Hypothalamus (tissue), 51 donors: ENCODE measurements at regions not wholly inside any gene's neighbourhood (a gene's known extent, or its start where the extent isn't known, plus 50 kb on each side); places are given as distances from the start of the nearest gene placed in this dataset.
"Not testable (repeated sequence)": the region's sequence is repeated elsewhere in the genome, so short reads cannot be mapped to it uniquely, and the experiment has no call there.

ENCODE experiments used
- DNase-seq, 51 donors: peaks; one replicate each; lab custom pipeline; 2025; lab: John Stamatoyannopoulos, UW

- no peak for DNase-seq
Measured at GRCh38 chr10:33965795-33966581, 631.5 kb upstream of the NRP1 start.

GRCh38 chr10:33963729-33964128, 629.3 kb upstream of the NRP1 start:
- DNase-seq: no peak

- DNase-seq: not testable (repeated sequence)
Measured at GRCh38 chr10:33956322-33956721, 621.9 kb upstream of the NRP1 start.

- DNase-seq: no peak
Measured at GRCh38 chr10:33955676-33956075, 621.2 kb upstream of the NRP1 start.

- DNase-seq: no peak
Measured at GRCh38 chr10:33952692-33953360, 618.4 kb upstream of the NRP1 start.

GRCh38 chr10:33950206-33950605, 615.7 kb upstream of the NRP1 start:
- DNase-seq: no peak

GRCh38 chr10:33947544-33947943, 613.1 kb upstream of the NRP1 start:
- DNase-seq: no peak

- no peak for DNase-seq
Measured at GRCh38 chr10:33945051-33945450, 610.6 kb upstream of the NRP1 start.

- no peak for DNase-seq
Measured at GRCh38 chr10:33942508-33942907, 608.0 kb upstream of the NRP1 start.

- DNase-seq: no peak
Measured at GRCh38 chr10:33939892-33940291, 605.4 kb upstream of the NRP1 start.

- DNase-seq: no peak
Measured at GRCh38 chr10:33939410-33939809, 604.9 kb upstream of the NRP1 start.

- DNase-seq: peak in 1 of 51 donors; percentile 14
Measured at GRCh38 chr10:33938001-33938400, 603.5 kb upstream of the NRP1 start.

- no peak for DNase-seq
Measured at GRCh38 chr10:33937036-33937730, 602.7 kb upstream of the NRP1 start.

- DNase-seq: no peak
Measured at GRCh38 chr10:33935350-33935749, 600.9 kb upstream of the NRP1 start.

GRCh38 chr10:33930079-33930478, 595.6 kb upstream of the NRP1 start:
- no peak for DNase-seq

GRCh38 chr10:33927347-33927746, 592.9 kb upstream of the NRP1 start:
- DNase-seq: no peak

- DNase-seq: no peak
Measured at GRCh38 chr10:33921970-33922605, 587.6 kb upstream of the NRP1 start.

- no peak for DNase-seq
Measured at GRCh38 chr10:33920351-33920750, 585.9 kb upstream of the NRP1 start.

GRCh38 chr10:33919244-33919643, 584.8 kb upstream of the NRP1 start:
- no peak for DNase-seq

- no peak for DNase-seq
Measured at GRCh38 chr10:33917069-33917780, 582.8 kb upstream of the NRP1 start.

- DNase-seq: no peak
Measured at GRCh38 chr10:33914746-33915145, 580.3 kb upstream of the NRP1 start.
